Natural killer cell (primary cell): ENCODE measurements at regions not wholly inside any gene's neighbourhood (a gene's known extent, or its start where the extent isn't known, plus 50 kb on each side); places are given as distances from the start of the nearest gene placed in this dataset.
A peak's percentile ranks its signal among the peaks of the same experiment; 100 is the strongest.

Source experiments
- ATAC-seq, 3 donors: fragments of 150-1000 bp in 2 of 3; fragments of 200-7000 bp in 1 of 3; cut with Tn5 transposase; 1 replicate in 1 of 3; 2 replicates in 2 of 3; pipeline ENCODE4 v1.10.0; 2021; ENCODE audit warnings: mild to moderate bottlenecking in 2 of 3, moderate library complexity in 2 of 3
- DNase-seq, 2 donors: peaks; one replicate each; pipeline versions ENCODE4 v3.0.0 to v3.0.0-alpha.2; 2013 to 2021; ENCODE audit warnings: mixed read lengths in 1 of 2
- H3K27ac ChIP-seq: one replicate; pipeline ENCODE4 v1.5.1; 2013; ENCODE audit warnings: mild to moderate bottlenecking, low read length
- H3K27me3 ChIP-seq: one replicate; pipeline ENCODE4 v1.6.1; 2013; ENCODE audit warnings: low read length; ENCODE audit not compliant: control insufficient read depth, insufficient read depth
- H3K36me3 ChIP-seq: one replicate; pipeline ENCODE4 v1.6.1; 2013; ENCODE audit warnings: low read length; ENCODE audit not compliant: control insufficient read depth, insufficient read depth
- H3K4me1 ChIP-seq: one replicate; pipeline ENCODE4 v1.6.1; 2013; ENCODE audit warnings: low read length; ENCODE audit not compliant: control insufficient read depth, insufficient read depth
- H3K4me3 ChIP-seq: one replicate; pipeline ENCODE4 v1.5.1; 2013; ENCODE audit warnings: low read length
- H3K9me3 ChIP-seq: one replicate; pipeline ENCODE4 v1.6.1; 2013; ENCODE audit warnings: low read length; ENCODE audit not compliant: control insufficient read depth, insufficient read depth
- H3K27ac Mint-ChIP-seq, 2 donors: one replicate each; pipeline ENCODE4 v1.8.0; 2022; ENCODE audit warnings: mild to moderate bottlenecking in 2 of 2, mixed read lengths in 2 of 2, moderate library complexity in 1 of 2
- H3K27me3 Mint-ChIP-seq, 2 donors: one replicate each; pipeline ENCODE4 v1.8.0; 2022; ENCODE audit warnings: low read depth in 2 of 2, mixed read lengths in 2 of 2
- H3K36me3 Mint-ChIP-seq: one replicate; pipeline ENCODE4 v1.8.0; 2022; ENCODE audit warnings: mixed read lengths
- H3K4me1 Mint-ChIP-seq, 2 donors: one replicate each; pipeline ENCODE4 v1.8.0; 2022; ENCODE audit warnings: mixed read lengths in 2 of 2
- H3K4me3 Mint-ChIP-seq: one replicate; pipeline ENCODE4 v1.8.0; 2022; ENCODE audit warnings: mild to moderate bottlenecking, moderate library complexity, mixed read lengths
- H3K9me3 Mint-ChIP-seq, 2 donors: one replicate each; pipeline ENCODE4 v1.8.0; 2022; ENCODE audit warnings: mixed read lengths in 2 of 2
- CTCF ChIP-seq: fragments of 200-600 bp; IDR thresholded peaks from one replicate; pipeline ENCODE4 v1.8.0; 2022; ENCODE audit warnings: antibody characterized with exemption
- WGBS: methylation state at CpG from one replicate; pipeline ENCODE4 v1.1.7; 2013; ENCODE audit warnings: missing lambda C conversion rate; ENCODE audit not compliant: insufficient coverage; 5-methylcytosine and 5-hydroxymethylcytosine counted together
- intact Hi-C: fragments of 100-400 bp; cut with micrococcal nuclease; formaldehyde crosslinking; loops from one replicate; pipeline ENCODE4 v1.14.2; 2022

- Mint-ChIP-seq H3K27me3 (peaks cover 0 to 6% of the 10 kb centered on the region in 2 donors), H3K4me3 (no peak overlapping the region), H3K4me1 (peaks cover 10 to 15% of the 10 kb centered on the region in 2 donors), H3K9me3 (peaks cover 2 to 9% of the 10 kb centered on the region in 2 donors), H3K27ac (no peak overlapping the region), H3K36me3 (no peaks in the 10 kb centered on the region)
- intact Hi-C loops: no loop called here
- no peak overlapping the region for H3K27ac ChIP-seq
- no peak for DNase-seq
- 60% methylated on average over 1 of the region's 2 CpGs for WGBS
- TF ChIP-seq CTCF: no peak
- H3K4me3 ChIP-seq: no peak overlapping the region
- no peaks in the 10 kb centered on the region for H3K27me3 ChIP-seq
- H3K36me3 ChIP-seq: no peaks in the 10 kb centered on the region
- H3K9me3 ChIP-seq: no peaks in the 10 kb centered on the region
- H3K4me1 ChIP-seq: no peaks in the 10 kb centered on the region
- no peak for ATAC-seq
Measured at GRCh38 chr6:71492668-71493067, 204.1 kb downstream of the OGFRL1 start.

GRCh38 chr6:71496018-71496721, 207.6 kb downstream of the OGFRL1 start:
- Histone ChIP-seq H3K36me3 (no peaks in the 10 kb centered on the region), H3K27me3 (no peaks in the 10 kb centered on the region), H3K9me3 (no peaks in the 10 kb centered on the region), H3K4me3 (no peak overlapping the region), H3K4me1 (no peaks in the 10 kb centered on the region), H3K27ac (no peak overlapping the region)
- no peaks in the 10 kb centered on the region for H3K36me3 Mint-ChIP-seq
- H3K27me3 Mint-ChIP-seq: no peaks in the 10 kb centered on the region
- 0% methylated on average over 3 of the region's 5 CpGs for WGBS
- ATAC-seq: peak in 1 of 3 donors; percentile 26
- no peaks in the 10 kb centered on the region for H3K9me3 Mint-ChIP-seq
- H3K27ac Mint-ChIP-seq: peak overlapping the region; percentile 9 to 35
- intact Hi-C loops: no loop called here
- no peak for TF ChIP-seq CTCF
- DNase-seq: no peak
- peak overlapping the region; percentile 59 for H3K4me3 Mint-ChIP-seq
- H3K4me1 Mint-ChIP-seq: peaks cover 10% of the 10 kb centered on the region in 2 donors

GRCh38 chr6:71496722-71497033, 208.1 kb downstream of the OGFRL1 start:
- intact Hi-C loops: no loop called here
- Histone ChIP-seq H3K9me3 (no peaks in the 10 kb centered on the region), H3K4me1 (no peaks in the 10 kb centered on the region), H3K36me3 (no peaks in the 10 kb centered on the region), H3K27ac (no peak overlapping the region), H3K27me3 (no peaks in the 10 kb centered on the region), H3K4me3 (no peak overlapping the region)
- WGBS: 62% methylated on average over 1 of the region's 2 CpGs
- DNase-seq: no peak
- peaks cover 10% of the 10 kb centered on the region in 2 donors for H3K4me1 Mint-ChIP-seq
- no peaks in the 10 kb centered on the region for H3K36me3 Mint-ChIP-seq
- no peaks in the 10 kb centered on the region for H3K27me3 Mint-ChIP-seq
- peak overlapping the region; percentile 55 for H3K4me3 Mint-ChIP-seq
- H3K27ac Mint-ChIP-seq: peak overlapping the region in 1 of 2 donors; percentile 35
- no peaks in the 10 kb centered on the region for H3K9me3 Mint-ChIP-seq
- no peak for TF ChIP-seq CTCF
- ATAC-seq: no peak

GRCh38 chr6:71498638-71499037, 210.0 kb downstream of the OGFRL1 start:
- no peaks in the 10 kb centered on the region for H3K9me3 ChIP-seq
- Mint-ChIP-seq H3K27me3 (no peaks in the 10 kb centered on the region), H3K27ac (no peak overlapping the region), H3K36me3 (no peaks in the 10 kb centered on the region), H3K4me1 (peaks cover 10% of the 10 kb centered on the region in 2 donors), H3K4me3 (no peak overlapping the region), H3K9me3 (no peaks in the 10 kb centered on the region)
- intact Hi-C loops: no loop called here
- H3K4me3 ChIP-seq: no peak overlapping the region
- H3K36me3 ChIP-seq: no peaks in the 10 kb centered on the region
- no peak for TF ChIP-seq CTCF
- no peak for DNase-seq
- H3K4me1 ChIP-seq: no peaks in the 10 kb centered on the region
- H3K27ac ChIP-seq: no peak overlapping the region
- H3K27me3 ChIP-seq: no peaks in the 10 kb centered on the region
- ATAC-seq: no peak
